Tibial nerve (tissue), 4 donors: ENCODE measurements at regions not wholly inside any gene's neighbourhood (a gene's known extent, or its start where the extent isn't known, plus 50 kb on each side); places are given as distances from the start of the nearest gene placed in this dataset.
A peak's percentile ranks its signal among the peaks of the same experiment; 100 is the strongest.

Experiments
- DNase-seq, 2 donors: peaks; one replicate each; pipeline ENCODE4 v3.0.0-alpha.2; 2019; ENCODE audit warnings: low spot score in 2 of 2
- H3K27ac ChIP-seq, 4 donors: fragments of 200-600 bp; sonication (generic) in 3 of 4; one replicate each; pipeline ENCODE4 v1.5.1; 2017 to 2019; ENCODE audit warnings: mild to moderate bottlenecking in 1 of 4
- H3K27me3 ChIP-seq, 2 donors: fragments of 200-600 bp; sonication (generic) in 1 of 2; one replicate each; pipeline versions ENCODE4 v1.5.1 to v1.6.0; 2017 to 2019
- H3K36me3 ChIP-seq, 3 donors: fragments of 200-600 bp; sonication (generic); one replicate each; pipeline ENCODE4 v1.5.1; 2018 to 2019
- H3K4me1 ChIP-seq, 4 donors: fragments of 200-600 bp; sonication (generic) in 3 of 4; one replicate each; pipeline ENCODE4 v1.5.1; 2017 to 2019
- H3K4me3 ChIP-seq, 4 donors: fragments of 200-600 bp; sonication (generic) in 3 of 4; one replicate each; pipeline ENCODE4 v1.5.1; 2017 to 2019; ENCODE audit warnings: mild to moderate bottlenecking in 1 of 4, moderate library complexity in 1 of 4
- H3K9me3 ChIP-seq, 4 donors: fragments of 200-600 bp; sonication (generic) in 3 of 4; one replicate each; pipeline ENCODE4 v1.5.1; 2017 to 2019
- CTCF ChIP-seq, 5 experiments: fragments of 200-600 bp in 3 of 5; fragments of 450-650 bp in 2 of 5; sonication (generic) in 3 of 5; IDR thresholded peaks; one replicate each; pipeline ENCODE4 v1.5.1; 2016 to 2019; ENCODE audit warnings: antibody characterized with exemption in 5 of 5, mild to moderate bottlenecking in 3 of 5, moderate library complexity in 2 of 5
- EP300 ChIP-seq, 2 donors: sonication (generic); formaldehyde crosslinking; IDR thresholded peaks; one replicate each; pipeline ENCODE4 v1.6.1; 2017; ENCODE audit warnings: antibody characterized with exemption in 2 of 2, mild to moderate bottlenecking in 1 of 2
- POLR2A ChIP-seq, 2 donors: fragments of 450-650 bp; IDR thresholded peaks; one replicate each; pipeline ENCODE4 v1.6.1; 2017; ENCODE audit warnings: antibody characterized with exemption in 2 of 2, mild to moderate bottlenecking in 2 of 2, moderate library complexity in 2 of 2
- WGBS, 2 donors: methylation state at CpG; one replicate each; pipeline ENCODE4 v1.1.5; 2018; 5-methylcytosine and 5-hydroxymethylcytosine counted together

- H3K36me3 ChIP-seq = no peaks in the 10 kb centered on the region
- H3K9me3 ChIP-seq = no peaks in the 10 kb centered on the region
- no peaks in the 10 kb centered on the region for H3K27me3 ChIP-seq
- TF ChIP-seq CTCF (IDR thresholded peaks at IDR 0.05) = no peak
- no peak for TF ChIP-seq EP300 (IDR thresholded peaks at IDR 0.05)
- TF ChIP-seq POLR2A (IDR thresholded peaks at IDR 0.05) = no peak
- DNase-seq = no peak
- H3K27ac ChIP-seq = no peak overlapping the region
- peaks cover 0 to 17% (median 0%) of the 10 kb centered on the region in 4 donors for H3K4me1 ChIP-seq
- 80 to 85% methylated on average over 4 of the region's 4 CpGs for WGBS, 2 donors
- no peak overlapping the region for H3K4me3 ChIP-seq
These were observed 54.4 kb downstream of the NIBAN1 start for GRCh38 chr1:184919892-184920291.

- peaks cover 0 to 33% (median 2%) of the 10 kb centered on the region in 4 donors for H3K4me1 ChIP-seq
- 84 to 90% methylated on average over 3 of the region's 3 CpGs for WGBS, 2 donors
These were observed 58.7 kb downstream of the NIBAN1 start for GRCh38 chr1:184915463-184916090.

GRCh38 chr1:184914149-184914548, 60.2 kb downstream of the NIBAN1 start:
- WGBS, 2 donors = 60 to 69% methylated on average over 4 of the region's 4 CpGs
- TF ChIP-seq POLR2A (IDR thresholded peaks at IDR 0.05) (no peak), CTCF (IDR thresholded peaks at IDR 0.05) (no peak), EP300 (IDR thresholded peaks at IDR 0.05) (peak; percentile 14 to 54)
- Histone ChIP-seq H3K27ac (peak overlapping the region in 3 of 4 donors; percentile 4 to 71 (median 6)), H3K27me3 (no peaks in the 10 kb centered on the region), H3K9me3 (no peaks in the 10 kb centered on the region), H3K4me3 (no peak overlapping the region), H3K4me1 (peaks cover 0 to 30% (median 2%) of the 10 kb centered on the region in 4 donors), H3K36me3 (no peaks in the 10 kb centered on the region)
- DNase-seq = no peak

More at GRCh38 chr1:184915463-184916090, 58.7 kb downstream of the NIBAN1 start:
- H3K27me3 ChIP-seq = no peaks in the 10 kb centered on the region
- no peak for TF ChIP-seq POLR2A (IDR thresholded peaks at IDR 0.05)
- no peak for TF ChIP-seq EP300 (IDR thresholded peaks at IDR 0.05)
- TF ChIP-seq CTCF (IDR thresholded peaks at IDR 0.05) = no peak
- no peaks in the 10 kb centered on the region for H3K36me3 ChIP-seq
- no peak for DNase-seq
- no peaks in the 10 kb centered on the region for H3K9me3 ChIP-seq
- H3K4me3 ChIP-seq = no peak overlapping the region
- peak overlapping the region in 1 of 4 donors; percentile 71 for H3K27ac ChIP-seq

- 88 to 93% methylated on average over 3 of the region's 3 CpGs for WGBS, 2 donors
- Histone ChIP-seq H3K27ac (no peak overlapping the region), H3K27me3 (no peaks in the 10 kb centered on the region), H3K4me3 (no peak overlapping the region), H3K9me3 (no peaks in the 10 kb centered on the region), H3K36me3 (no peaks in the 10 kb centered on the region), H3K4me1 (peaks cover 0 to 36% (median 2%) of the 10 kb centered on the region in 4 donors)
- TF ChIP-seq CTCF (IDR thresholded peaks at IDR 0.05) = no peak
- no peak for TF ChIP-seq EP300 (IDR thresholded peaks at IDR 0.05)
- TF ChIP-seq POLR2A (IDR thresholded peaks at IDR 0.05) = no peak
- DNase-seq = no peak
These were observed 61.9 kb downstream of the NIBAN1 start for GRCh38 chr1:184912392-184912791.

- no peak for TF ChIP-seq POLR2A (IDR thresholded peaks at IDR 0.05)
- TF ChIP-seq EP300 (IDR thresholded peaks at IDR 0.05) = no peak
- TF ChIP-seq CTCF (IDR thresholded peaks at IDR 0.05) = no peak
- H3K4me1 ChIP-seq = peaks cover 0 to 36% (median 2%) of the 10 kb centered on the region in 4 donors
- WGBS, 2 donors = 93 to 95% methylated on average over 2 of the region's 2 CpGs
These were observed 62.5 kb downstream of the NIBAN1 start for GRCh38 chr1:184911830-184912229.

More at GRCh38 chr1:184911830-184912229, 62.5 kb downstream of the NIBAN1 start:
- no peaks in the 10 kb centered on the region for H3K36me3 ChIP-seq
- H3K4me3 ChIP-seq = no peak overlapping the region
- H3K9me3 ChIP-seq = no peaks in the 10 kb centered on the region
- no peaks in the 10 kb centered on the region for H3K27me3 ChIP-seq
- H3K27ac ChIP-seq = no peak overlapping the region
- no peak for DNase-seq
